ENCODE measurements at regions not wholly inside any gene's neighbourhood (a gene's known extent, or its start where the extent isn't known, plus 50 kb on each side); places are given as distances from the start of the nearest gene placed in this dataset.
"Not testable (repeated sequence)": the region's sequence is repeated elsewhere in the genome, so short reads cannot be mapped to it uniquely, and the experiment has no call there.

- TF ChIP-seq CTCF (IDR thresholded peaks at IDR 0.05); EP300 (IDR thresholded peaks at IDR 0.05; ENCODE audit: low read depth): not testable (repeated sequence)
These were observed 234.5 kb downstream of the BCL2L11 start for GRCh38 chr2:111355022-111355817.
